ENCODE measurements at regions not wholly inside any gene's neighbourhood (a gene's known extent, or its start where the extent isn't known, plus 50 kb on each side); places are given as distances from the start of the nearest gene placed in this dataset.

- WGBS, 5 donors: 74 to 90% (median 86%) methylated on average over 2 of the region's 2 CpGs
- no peaks in the 10 kb centered on the region for H3K36me3 ChIP-seq
- intact Hi-C loops (cut with DNase I; ENCODE audit: low total_unique reads): no loop called here
- H3K4me1 ChIP-seq: no peaks in the 10 kb centered on the region
- H3K27ac ChIP-seq: no peak overlapping the region
- H3K4me3 ChIP-seq: no peak overlapping the region
- peaks cover 0 to 73% (median 0%) of the 10 kb centered on the region in 7 donors for H3K27me3 ChIP-seq (replicated peaks in 1 of 7)
- DNase-seq: no peak
- TF ChIP-seq POLR2AphosphoS5 (IDR thresholded peaks at IDR 0.05) (no peak), POLR2A (IDR thresholded peaks at IDR 0.05) (no peak)
- TF ChIP-seq, protein P1, sequence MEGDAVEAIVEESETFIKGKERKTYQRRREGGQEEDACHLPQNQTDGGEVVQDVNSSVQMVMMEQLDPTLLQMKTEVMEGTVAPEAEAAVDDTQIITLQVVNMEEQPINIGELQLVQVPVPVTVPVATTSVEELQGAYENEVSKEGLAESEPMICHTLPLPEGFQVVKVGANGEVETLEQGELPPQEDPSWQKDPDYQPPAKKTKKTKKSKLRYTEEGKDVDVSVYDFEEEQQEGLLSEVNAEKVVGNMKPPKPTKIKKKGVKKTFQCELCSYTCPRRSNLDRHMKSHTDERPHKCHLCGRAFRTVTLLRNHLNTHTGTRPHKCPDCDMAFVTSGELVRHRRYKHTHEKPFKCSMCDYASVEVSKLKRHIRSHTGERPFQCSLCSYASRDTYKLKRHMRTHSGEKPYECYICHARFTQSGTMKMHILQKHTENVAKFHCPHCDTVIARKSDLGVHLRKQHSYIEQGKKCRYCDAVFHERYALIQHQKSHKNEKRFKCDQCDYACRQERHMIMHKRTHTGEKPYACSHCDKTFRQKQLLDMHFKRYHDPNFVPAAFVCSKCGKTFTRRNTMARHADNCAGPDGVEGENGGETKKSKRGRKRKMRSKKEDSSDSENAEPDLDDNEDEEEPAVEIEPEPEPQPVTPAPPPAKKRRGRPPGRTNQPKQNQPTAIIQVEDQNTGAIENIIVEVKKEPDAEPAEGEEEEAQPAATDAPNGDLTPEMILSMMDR (IDR thresholded peaks at IDR 0.05 in 8 of 11, conservative IDR thresholded peaks at IDR 0.05 in 3 of 11): no peak
- H3K9me3 ChIP-seq: peaks cover 0 to 14% (median 2%) of the 10 kb centered on the region in 8 donors
These were observed 266.2 kb downstream of the LRFN2 start for GRCh38 chr6:40320947-40321346.

GRCh38 chr6:40320441-40320840, 266.7 kb downstream of the LRFN2 start:
- Histone ChIP-seq H3K9me3 (peaks cover 0 to 14% (median 2%) of the 10 kb centered on the region in 8 donors), H3K27ac (no peak overlapping the region), H3K4me3 (no peak overlapping the region), H3K36me3 (no peaks in the 10 kb centered on the region), H3K27me3 (replicated peaks in 1 of 7) (peaks cover 0 to 71% (median 0%) of the 10 kb centered on the region in 7 donors), H3K4me1 (no peaks in the 10 kb centered on the region)
- TF ChIP-seq POLR2A (IDR thresholded peaks at IDR 0.05) (no peak), POLR2AphosphoS5 (IDR thresholded peaks at IDR 0.05) (no peak)
- TF ChIP-seq, protein P1 (IDR thresholded peaks at IDR 0.05 in 8 of 11, conservative IDR thresholded peaks at IDR 0.05 in 3 of 11): no peak
- intact Hi-C loops (cut with DNase I; ENCODE audit: low total_unique reads): no loop called here
- 43 to 93% (median 83%) methylated on average over 2 to 3 of the region's 3 CpGs for WGBS, 5 donors
- no peak for DNase-seq

GRCh38 chr6:40319124-40319523, 268.0 kb downstream of the LRFN2 start:
- intact Hi-C loops (cut with DNase I; ENCODE audit: low total_unique reads): no loop called here
- H3K27ac ChIP-seq: no peak overlapping the region
- no peaks in the 10 kb centered on the region for H3K36me3 ChIP-seq
- no peak for DNase-seq
- TF ChIP-seq POLR2AphosphoS5 (IDR thresholded peaks at IDR 0.05) (no peak), POLR2A (IDR thresholded peaks at IDR 0.05) (no peak)
- TF ChIP-seq, protein P1 (IDR thresholded peaks at IDR 0.05 in 8 of 11, conservative IDR thresholded peaks at IDR 0.05 in 3 of 11): no peak
- no peak overlapping the region for H3K4me3 ChIP-seq
- no peaks in the 10 kb centered on the region for H3K4me1 ChIP-seq
- peaks cover 0 to 64% (median 0%) of the 10 kb centered on the region in 7 donors for H3K27me3 ChIP-seq (replicated peaks in 1 of 7)
- H3K9me3 ChIP-seq: peaks cover 0 to 14% (median 2%) of the 10 kb centered on the region in 8 donors

GRCh38 chr6:40315060-40315459, 272.1 kb downstream of the LRFN2 start:
- Histone ChIP-seq H3K4me3 (no peak overlapping the region), H3K27ac (no peak overlapping the region), H3K27me3 (replicated peaks in 1 of 7) (peaks cover 0 to 37% (median 0%) of the 10 kb centered on the region in 7 donors), H3K9me3 (peaks cover 0 to 14% (median 2%) of the 10 kb centered on the region in 8 donors), H3K36me3 (no peaks in the 10 kb centered on the region), H3K4me1 (no peaks in the 10 kb centered on the region)
- WGBS, 5 donors: 85 to 96% (median 91%) methylated on average over 5 of the region's 5 CpGs
- TF ChIP-seq POLR2A (IDR thresholded peaks at IDR 0.05) (no peak), POLR2AphosphoS5 (IDR thresholded peaks at IDR 0.05) (no peak)
- TF ChIP-seq, protein P1 (IDR thresholded peaks at IDR 0.05 in 8 of 11, conservative IDR thresholded peaks at IDR 0.05 in 3 of 11): no peak
- intact Hi-C loops (cut with DNase I; ENCODE audit: low total_unique reads): no loop called here
- no peak for DNase-seq
